ENCODE measurements at regions not wholly inside any gene's neighbourhood (a gene's known extent, or its start where the extent isn't known, plus 50 kb on each side); places are given as distances from the start of the nearest gene placed in this dataset.
A peak's percentile ranks its signal among the peaks of the same experiment; 100 is the strongest.
"Not testable (repeated sequence)": the region's sequence is repeated elsewhere in the genome, so short reads cannot be mapped to it uniquely, and the experiment has no call there.

DNA sequence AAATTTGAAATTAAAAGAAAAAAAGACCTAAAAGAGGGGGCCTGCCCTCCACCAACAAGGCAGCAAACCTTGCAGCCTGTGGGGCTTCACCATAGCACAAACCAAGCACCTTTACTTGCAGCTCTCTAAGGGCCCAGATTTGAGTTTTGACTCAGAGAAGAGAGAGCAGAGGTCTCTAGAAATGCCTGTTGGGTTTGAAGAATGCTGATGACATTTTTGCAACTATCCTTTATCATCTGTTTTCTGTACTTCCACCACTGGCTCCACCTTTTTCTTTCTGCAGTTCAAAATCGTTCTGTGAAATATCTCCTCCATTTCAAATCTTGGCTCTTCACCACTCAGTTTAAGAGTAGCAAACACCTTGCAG lies 83.8 kb upstream of the HMGA2 start:
- CTCF ChIA-PET, result no interaction called here
- peak overlapping the region; percentile 95; the same call in 1 of the 2 replicates for H3K4me3 ChIP-seq (ENCODE audit: low read depth, low read length)

DNA sequence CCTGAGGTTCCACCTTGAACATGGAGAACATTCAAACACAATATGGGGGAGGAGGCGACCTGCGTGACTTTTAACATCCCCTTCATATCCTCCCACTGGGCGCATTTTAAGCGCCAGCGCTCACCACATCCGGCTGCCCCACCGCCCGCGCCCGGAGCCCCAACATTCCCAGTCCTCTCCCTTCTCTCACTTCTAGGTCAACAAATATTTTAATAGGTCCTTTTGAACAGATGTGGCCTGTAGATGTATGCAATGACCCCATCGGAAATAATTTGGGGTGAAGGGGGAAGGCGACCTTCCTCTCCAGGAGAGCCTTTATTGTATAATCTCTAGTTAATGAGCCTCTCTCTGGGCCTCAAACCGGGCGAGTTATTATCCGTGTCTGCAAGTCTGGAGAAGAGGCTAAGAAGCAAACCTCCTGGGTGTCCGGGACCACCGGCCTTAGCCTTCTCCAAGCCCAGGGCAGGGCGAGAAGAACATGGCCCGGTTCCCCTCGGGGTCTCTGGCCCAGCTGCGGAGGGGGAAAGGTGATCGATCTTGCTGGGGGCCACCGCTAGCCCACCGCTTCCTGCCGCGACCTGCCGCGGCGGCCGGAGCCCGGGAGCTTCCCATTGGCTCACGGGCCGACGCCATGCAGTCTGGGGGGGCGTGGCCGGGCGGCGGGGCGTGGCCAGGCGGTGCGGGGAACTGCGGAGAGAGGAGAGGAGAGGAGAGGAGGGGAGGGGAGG lies 83.2 kb upstream of the HMGA2 start:
- DNase-seq (ENCODE audit: low read depth), result no peak
- ChIA-PET POLR2A (interaction anchor here (0.6 kb wide), 1 partner anchor 42 kb away, joined by 3 read pairs; no protein-coding TSS in a partner anchor), CTCF (interaction anchor here (0.8 kb wide), 2 partner anchors 55 to 83 kb away, joined by 3 read pairs; partner anchors contain the start of gene HMGA2)
- Histone ChIP-seq H3K36me3 (ENCODE audit: control insufficient read depth, insufficient read depth, low read length) (no peaks in the 10 kb centered on the region), H3K27me3 (ENCODE audit: control insufficient read depth, insufficient read depth, low read length) (no peaks in the 10 kb centered on the region), H3K4me3 (ENCODE audit: low read depth, low read length) (peak overlapping the region; percentile 95)
- TF ChIP-seq, protein P1, sequence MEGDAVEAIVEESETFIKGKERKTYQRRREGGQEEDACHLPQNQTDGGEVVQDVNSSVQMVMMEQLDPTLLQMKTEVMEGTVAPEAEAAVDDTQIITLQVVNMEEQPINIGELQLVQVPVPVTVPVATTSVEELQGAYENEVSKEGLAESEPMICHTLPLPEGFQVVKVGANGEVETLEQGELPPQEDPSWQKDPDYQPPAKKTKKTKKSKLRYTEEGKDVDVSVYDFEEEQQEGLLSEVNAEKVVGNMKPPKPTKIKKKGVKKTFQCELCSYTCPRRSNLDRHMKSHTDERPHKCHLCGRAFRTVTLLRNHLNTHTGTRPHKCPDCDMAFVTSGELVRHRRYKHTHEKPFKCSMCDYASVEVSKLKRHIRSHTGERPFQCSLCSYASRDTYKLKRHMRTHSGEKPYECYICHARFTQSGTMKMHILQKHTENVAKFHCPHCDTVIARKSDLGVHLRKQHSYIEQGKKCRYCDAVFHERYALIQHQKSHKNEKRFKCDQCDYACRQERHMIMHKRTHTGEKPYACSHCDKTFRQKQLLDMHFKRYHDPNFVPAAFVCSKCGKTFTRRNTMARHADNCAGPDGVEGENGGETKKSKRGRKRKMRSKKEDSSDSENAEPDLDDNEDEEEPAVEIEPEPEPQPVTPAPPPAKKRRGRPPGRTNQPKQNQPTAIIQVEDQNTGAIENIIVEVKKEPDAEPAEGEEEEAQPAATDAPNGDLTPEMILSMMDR (IDR thresholded peaks at IDR 0.05; ENCODE audit: insufficient read depth, low read depth, low read length), result no peak

More for the DNA sequence above, 83.8 kb upstream of the HMGA2 start:
- Histone ChIP-seq H3K36me3 (ENCODE audit: control insufficient read depth, insufficient read depth, low read length) (no peaks in the 10 kb centered on the region), H3K27me3 (ENCODE audit: control insufficient read depth, insufficient read depth, low read length) (no peaks in the 10 kb centered on the region)
- DNase-seq (ENCODE audit: low read depth), result no peak
- POLR2A ChIA-PET, result no interaction called here
- TF ChIP-seq, protein P1 (IDR thresholded peaks at IDR 0.05; ENCODE audit: insufficient read depth, low read depth, low read length), result no peak

DNA sequence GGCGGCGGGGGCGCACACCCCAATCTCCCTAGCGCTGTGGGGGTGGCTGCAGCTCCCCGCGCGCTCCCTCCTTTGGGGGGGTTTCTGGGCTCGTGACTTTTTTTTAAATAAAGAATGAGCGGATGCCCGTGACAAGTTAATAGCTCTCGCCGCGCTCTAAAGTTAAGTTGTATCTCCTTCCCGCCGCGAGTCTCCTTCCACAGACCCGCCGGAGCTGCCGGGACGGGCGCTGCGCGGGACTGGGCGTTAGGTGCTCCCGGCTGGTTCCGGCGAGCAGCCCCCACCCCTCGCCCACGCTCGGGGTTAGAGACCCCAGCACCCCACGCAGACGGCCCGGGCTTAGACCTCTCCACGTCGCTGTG lies 82.6 kb upstream of the HMGA2 start:
- Histone ChIP-seq H3K36me3 (ENCODE audit: control insufficient read depth, insufficient read depth, low read length) (no peaks in the 10 kb centered on the region), H3K27me3 (ENCODE audit: control insufficient read depth, insufficient read depth, low read length) (no peaks in the 10 kb centered on the region), H3K4me3 (ENCODE audit: low read depth, low read length) (peak overlapping the region; percentile 95)
- ChIA-PET CTCF (interaction anchor here (0.8 kb wide), 2 partner anchors 56 to 83 kb away, joined by 3 read pairs; partner anchors contain the start of gene HMGA2), POLR2A (interaction anchor here (0.6 kb wide), 1 partner anchor 42 kb away, joined by 3 read pairs; no protein-coding TSS in a partner anchor)
- TF ChIP-seq, protein P1 (IDR thresholded peaks at IDR 0.05; ENCODE audit: insufficient read depth, low read depth, low read length), result no peak
- DNase-seq (ENCODE audit: low read depth), result no peak

DNA sequence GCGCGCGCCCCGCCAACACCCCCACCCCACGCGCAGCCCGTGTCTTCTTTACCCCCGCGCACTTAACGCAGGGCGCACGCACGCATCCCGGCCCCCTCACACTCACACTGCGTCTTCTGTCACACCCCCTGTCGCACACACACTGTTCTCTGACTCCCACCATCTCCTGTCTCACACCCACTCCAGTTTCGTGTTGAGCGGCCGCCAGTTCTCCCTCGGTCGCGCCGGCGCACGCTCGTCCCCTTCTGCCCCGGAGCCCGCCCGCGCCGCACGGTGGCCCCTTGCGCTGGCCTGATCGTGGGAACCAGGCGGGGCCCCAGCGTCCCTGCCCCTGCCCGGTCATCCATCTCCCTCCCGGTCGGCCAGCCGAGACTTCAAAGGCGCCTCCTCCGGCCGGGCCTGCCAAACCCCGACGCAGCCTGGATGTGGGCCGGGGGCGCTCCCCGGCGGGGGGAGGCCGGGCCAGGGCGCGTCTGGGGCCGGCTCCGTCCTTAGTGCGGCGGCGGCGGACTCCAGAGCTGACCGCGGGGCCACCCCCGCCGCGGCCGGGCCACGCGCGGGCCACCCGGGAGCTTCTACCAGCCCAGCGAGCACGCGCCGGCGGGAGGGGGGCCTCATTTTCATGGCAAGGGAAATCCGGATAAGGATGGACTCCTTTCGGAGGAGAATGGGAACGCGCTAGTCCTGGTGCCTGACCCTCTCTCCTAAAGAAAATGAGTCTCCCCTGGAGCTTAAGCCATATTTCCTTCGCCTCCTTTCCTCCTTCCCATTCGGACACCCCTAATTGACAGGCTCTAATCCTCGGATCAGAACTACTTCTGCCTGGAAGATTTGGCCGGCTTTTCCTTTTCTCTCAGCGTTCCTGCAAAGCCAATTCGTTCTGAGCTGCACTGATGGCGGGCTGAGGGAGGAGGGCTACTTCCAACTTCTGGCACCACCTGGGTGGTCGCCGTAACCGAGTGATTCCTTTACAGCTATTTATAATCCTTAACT lies 82.0 kb upstream of the HMGA2 start:
- no peaks in the 10 kb centered on the region for H3K36me3 ChIP-seq (ENCODE audit: control insufficient read depth, insufficient read depth, low read length)
- H3K27me3 ChIP-seq (ENCODE audit: control insufficient read depth, insufficient read depth, low read length), result no peaks in the 10 kb centered on the region
- TF ChIP-seq, protein P1 (IDR thresholded peaks at IDR 0.05; ENCODE audit: insufficient read depth, low read depth, low read length), result no peak
- DNase-seq (ENCODE audit: low read depth), result no peak
- ChIA-PET POLR2A (no interaction called here), CTCF (interaction anchor here (0.8 to 1.3 kb wide), 2 partner anchors 56 to 186 kb away, joined by 3 to 6 read pairs; no protein-coding TSS in a partner anchor)
- peak overlapping the region; percentile 95 for H3K4me3 ChIP-seq (ENCODE audit: low read depth, low read length)

DNA sequence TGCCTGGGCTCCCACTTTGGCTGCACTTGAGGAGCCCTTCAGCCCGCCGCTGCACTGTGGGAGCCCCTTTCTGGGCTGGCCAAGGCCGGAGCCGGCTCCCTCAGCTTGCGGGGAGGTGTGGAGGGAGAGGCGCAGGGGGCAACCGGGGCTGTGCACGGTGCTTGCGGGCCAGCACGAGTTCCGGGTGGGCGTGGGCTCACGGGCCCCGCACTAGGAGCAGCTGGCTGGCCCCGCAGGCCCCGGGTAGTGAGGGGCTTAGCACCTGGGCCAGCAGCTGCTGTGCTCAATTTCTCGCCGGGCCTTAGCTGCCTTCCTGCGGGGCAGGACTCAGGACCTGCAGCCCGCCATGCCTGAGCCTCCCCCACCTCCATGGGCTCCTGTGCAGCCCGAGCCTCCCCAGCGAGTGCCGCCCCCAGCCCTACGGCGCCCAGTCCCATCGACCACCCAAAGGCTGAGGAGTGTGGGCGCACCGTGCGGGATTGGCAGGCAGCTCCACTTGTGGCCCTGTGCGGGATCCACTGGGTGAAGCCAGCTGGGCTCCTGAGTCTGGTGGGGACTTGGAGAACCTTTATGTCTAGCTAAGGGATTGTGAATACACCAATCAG lies 79.9 kb upstream of the HMGA2 start:
- DNase-seq (ENCODE audit: low read depth); H3K36me3 ChIP-seq (ENCODE audit: control insufficient read depth, insufficient read depth, low read length); H3K4me3 ChIP-seq (ENCODE audit: low read depth, low read length); H3K27me3 ChIP-seq (ENCODE audit: control insufficient read depth, insufficient read depth, low read length): not testable (repeated sequence)
- ChIA-PET POLR2A (interaction anchor here (0.6 kb wide), 1 partner anchor 142 kb away, joined by 6 read pairs; no protein-coding TSS in a partner anchor), CTCF (interaction anchor here (0.7 kb wide), 1 partner anchor 27 kb away, joined by 3 read pairs; no protein-coding TSS in a partner anchor)

All from BJ (cell line).